T-helper 2 cell treated with Interferon-gamma antibody and Interleukin-4, amounts not matched to agents 100 ng/mL and 5 ng/mL, for 36 hours (primary cell): ENCODE measurements at regions not wholly inside any gene's neighbourhood (a gene's known extent, or its start where the extent isn't known, plus 50 kb on each side); places are given as distances from the start of the nearest gene placed in this dataset.
"Not testable (repeated sequence)": the region's sequence is repeated elsewhere in the genome, so short reads cannot be mapped to it uniquely, and the experiment has no call there.

Experiments
- intact Hi-C: fragments of 100-400 bp; cut with micrococcal nuclease; formaldehyde crosslinking; loops from one replicate; pipeline ENCODE4 v1.15.1; 2023

GRCh38 chr7:91355695-91356435 is 91.6 kb downstream of the FZD1 start:
- intact Hi-C loops = no loop called here

DNA sequence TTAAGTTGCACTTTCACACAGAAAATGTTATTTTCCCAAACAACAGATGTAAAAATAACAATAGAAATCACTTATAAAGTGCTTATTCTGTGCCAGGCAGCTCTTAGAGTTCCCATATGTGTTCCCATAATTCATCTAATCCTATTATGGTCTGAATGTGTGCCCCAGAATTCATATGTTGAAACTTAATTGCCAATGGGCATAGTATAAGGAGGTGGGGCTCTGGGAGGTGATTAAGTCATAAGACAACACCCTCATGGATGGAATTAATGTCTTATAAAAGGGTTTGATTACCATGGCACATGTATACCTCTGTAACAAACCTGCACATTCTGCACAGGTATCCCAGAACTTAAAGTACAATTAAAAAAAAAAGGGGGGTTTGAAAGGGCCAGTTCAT is 92.7 kb downstream of the FZD1 start:
- intact Hi-C loops = no loop called here

- intact Hi-C loops = no loop called here
Measured at GRCh38 chr7:91357379-91357778, 93.1 kb downstream of the FZD1 start.

GRCh38 chr7:91357901-91358300 is 93.7 kb downstream of the FZD1 start:
- intact Hi-C loops = no loop called here

DNA sequence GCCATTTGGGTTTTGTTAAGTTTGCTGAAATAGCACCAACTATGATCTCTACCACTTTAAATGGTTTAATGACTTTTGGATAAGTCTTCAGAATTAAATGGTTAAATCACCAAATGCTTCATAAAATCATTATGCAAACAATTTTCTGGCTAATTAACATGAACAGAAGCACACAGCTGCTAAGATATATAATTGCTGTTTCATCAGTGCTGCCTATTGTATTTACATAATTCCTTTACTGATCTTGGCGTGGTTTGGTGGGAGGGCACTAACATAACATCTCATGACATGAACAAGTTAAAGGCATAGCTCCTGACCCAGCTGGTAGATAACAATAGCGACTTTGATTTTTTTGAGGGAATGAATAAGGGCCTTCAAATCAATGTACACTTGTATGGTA is 94.1 kb downstream of the FZD1 start:
- intact Hi-C loops = no loop called here

GRCh38 chr7:91365097-91365496 is 100.9 kb downstream of the FZD1 start:
- intact Hi-C loops = not testable (repeated sequence)

- intact Hi-C loops = no loop called here
Measured at GRCh38 chr7:91366091-91366490, 101.9 kb downstream of the FZD1 start.

DNA sequence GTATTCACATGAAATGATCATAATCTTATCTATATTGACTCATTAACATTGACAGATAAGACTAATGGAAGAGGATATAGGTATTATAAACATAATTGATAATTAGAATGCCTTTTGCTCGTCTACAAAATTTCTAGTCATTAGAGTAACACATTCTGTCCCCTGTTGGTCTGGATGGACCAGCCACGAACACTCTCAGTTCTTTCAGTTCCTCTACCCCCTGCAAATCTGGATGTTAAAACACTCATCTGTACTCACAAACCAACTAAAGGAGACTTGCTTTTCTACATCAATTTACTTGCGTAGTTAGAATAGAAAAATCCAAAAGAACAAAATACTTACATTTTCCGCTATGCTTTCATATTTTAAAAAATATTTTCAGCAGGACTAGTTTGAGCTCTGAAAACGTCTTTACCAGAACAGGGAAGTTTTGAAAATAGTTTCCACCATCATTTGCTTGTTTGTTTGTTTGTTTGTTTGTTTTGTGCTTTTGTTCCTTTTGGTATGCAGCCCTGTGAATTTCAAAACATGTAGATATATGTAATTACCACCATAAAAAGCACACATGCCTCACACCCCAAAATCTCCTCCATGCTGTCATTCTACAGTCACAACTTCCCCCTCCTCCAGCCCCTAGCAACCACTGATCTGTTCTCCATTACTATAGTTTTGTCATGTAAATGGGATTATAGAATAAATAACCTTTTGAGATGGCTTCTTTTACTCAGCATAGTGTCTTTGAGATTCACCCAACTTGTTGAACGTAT is 103.8 kb downstream of the FZD1 start:
- intact Hi-C loops = no loop called here

DNA sequence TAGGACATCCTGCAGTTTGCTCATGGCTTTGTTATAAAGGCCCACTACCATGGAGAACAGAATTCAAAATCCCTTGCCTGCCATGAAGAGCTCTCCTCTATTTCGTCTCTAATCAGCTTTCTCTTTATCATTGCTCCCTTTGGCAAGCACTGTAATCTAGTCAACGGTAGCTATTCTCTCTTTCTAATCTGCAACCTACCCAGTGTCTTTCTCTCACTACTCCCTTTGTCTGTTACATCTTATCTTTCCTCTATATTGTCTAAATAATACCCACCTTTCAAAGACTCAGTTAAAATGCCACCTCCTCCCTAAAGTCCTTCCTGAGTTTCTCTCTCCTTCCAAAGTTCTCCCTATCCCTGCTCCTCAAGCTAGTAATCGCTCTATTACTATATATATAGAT is 108.1 kb downstream of the FZD1 start:
- intact Hi-C loops = no loop called here

DNA sequence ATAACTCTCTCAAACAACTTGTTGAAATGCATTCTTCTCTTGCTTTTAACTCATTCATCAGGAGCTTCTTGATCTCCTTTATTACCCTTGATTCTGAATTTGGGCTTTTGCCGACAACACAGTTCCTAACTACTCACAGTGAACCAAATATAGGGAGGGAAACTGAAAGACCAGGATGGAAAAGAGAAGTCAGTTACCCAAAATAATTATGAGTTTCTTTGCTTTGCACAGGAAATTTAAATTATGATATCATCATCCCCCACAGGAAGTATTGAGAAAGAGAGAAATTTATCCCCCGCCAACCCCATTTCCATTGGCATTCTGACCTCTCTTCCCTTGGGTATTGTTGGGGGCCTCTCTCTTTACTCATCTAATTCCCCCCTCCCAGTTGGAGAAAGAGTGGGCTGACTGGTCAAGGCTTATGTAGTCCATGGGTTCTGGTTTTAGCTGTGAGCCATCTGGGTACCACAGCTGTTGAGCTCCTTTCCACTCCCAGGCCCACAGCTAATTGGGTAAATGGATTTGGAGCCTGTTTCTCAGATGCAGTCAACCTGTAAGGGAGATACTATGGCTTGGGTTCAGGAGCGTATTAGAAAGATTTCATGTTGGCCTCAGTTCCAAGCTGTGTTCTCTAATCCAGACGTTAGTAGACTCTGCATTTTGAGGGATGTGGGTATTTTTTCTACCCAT is 109.0 kb downstream of the FZD1 start:
- intact Hi-C loops = no loop called here

DNA sequence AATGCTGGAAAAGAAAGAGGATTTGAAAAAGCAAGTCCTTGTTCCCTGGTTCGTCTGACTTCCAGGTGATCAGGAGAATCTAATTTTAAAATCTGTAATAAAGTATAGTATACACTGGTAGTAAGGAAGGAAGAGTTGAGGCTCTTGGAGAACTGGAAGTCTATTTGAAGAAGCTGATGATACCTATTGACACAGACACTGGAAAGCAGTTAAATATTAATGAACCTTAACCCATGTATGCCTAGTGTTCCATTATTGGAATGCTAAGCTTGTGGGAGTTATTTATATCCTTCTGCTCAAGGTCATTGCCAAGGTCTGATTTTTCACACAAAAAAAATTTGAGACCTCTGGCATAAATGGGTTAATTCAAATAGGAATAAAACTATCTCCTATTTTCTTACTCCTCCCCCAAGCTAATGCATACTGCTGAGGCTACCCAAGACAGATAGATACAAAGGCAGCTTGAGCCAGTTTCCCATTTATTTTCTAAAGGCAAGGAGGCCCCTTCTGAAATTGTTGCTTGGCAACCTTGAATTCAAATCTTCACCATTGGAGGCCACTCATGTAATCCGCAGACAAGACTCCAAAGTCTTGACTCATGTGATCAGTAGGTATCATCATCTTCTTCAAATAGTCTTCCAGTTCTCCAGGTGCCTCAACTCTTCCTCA is 110.2 kb downstream of the FZD1 start:
- intact Hi-C loops = no loop called here

- intact Hi-C loops = no loop called here
Measured at GRCh38 chr7:91375378-91375777, 111.1 kb downstream of the FZD1 start.

- intact Hi-C loops = no loop called here
Measured at GRCh38 chr7:91378131-91378530, 113.9 kb downstream of the FZD1 start.

DNA sequence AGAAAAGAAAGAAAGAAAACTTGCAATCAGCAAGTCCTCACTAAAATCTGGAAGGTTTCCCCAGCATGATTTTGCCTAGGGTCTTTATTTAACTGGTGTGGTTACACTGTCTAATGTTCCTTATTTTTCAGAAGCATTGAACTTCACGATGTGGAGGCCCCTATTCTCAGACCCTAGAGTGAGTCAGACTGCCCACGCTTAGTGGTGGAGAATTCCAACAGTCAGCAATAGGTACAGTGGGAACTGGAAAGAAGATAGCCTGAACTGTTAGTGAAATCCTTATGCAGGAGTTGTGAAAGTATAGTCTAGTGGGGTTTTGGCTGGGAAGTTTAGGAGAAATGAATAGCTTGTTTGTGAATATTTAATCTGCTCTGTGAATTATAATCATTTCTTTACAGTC is 115.0 kb downstream of the FZD1 start:
- intact Hi-C loops = no loop called here

GRCh38 chr7:91379991-91380390 is 115.8 kb downstream of the FZD1 start:
- intact Hi-C loops = no loop called here

DNA sequence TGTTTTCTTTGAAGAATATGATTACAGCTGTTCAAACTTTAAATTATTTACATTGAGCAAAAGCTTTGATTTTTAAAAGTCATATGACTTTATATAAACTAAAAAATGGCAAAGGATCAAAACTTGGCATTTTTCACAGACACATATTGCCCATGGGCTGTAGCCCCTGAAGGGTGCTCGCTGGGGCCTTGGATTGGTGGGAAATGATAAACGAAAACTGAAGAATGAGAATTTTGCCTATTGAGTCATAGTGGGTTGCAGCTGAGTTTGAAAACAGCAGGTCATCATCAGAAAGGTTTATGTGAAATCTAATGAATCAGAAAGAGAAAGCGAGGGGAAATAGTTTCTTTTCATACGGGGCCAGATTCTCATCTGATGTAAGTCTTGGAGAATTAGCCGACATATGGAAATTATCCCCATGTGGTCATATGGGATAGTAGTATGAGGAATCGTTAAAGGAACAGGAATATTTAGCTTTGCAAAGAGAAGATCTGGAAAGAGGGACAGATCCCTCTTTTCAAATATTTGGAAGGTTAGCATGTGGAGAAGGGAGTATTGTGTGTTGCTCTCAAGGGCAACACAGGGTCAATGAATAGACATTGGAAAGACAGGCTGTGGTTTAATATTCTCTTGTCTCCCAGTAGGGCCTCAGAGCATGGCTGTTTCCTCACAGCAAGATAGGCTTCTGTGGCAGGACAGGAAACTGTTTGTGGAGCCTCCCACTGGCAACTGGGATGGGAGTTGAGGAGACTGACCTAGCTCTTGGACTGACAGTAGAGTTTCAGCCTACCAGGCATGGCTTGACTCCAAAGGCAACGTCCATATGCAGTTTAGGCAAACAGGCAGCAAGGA is 119.0 kb downstream of the FZD1 start:
- intact Hi-C loops = no loop called here

DNA sequence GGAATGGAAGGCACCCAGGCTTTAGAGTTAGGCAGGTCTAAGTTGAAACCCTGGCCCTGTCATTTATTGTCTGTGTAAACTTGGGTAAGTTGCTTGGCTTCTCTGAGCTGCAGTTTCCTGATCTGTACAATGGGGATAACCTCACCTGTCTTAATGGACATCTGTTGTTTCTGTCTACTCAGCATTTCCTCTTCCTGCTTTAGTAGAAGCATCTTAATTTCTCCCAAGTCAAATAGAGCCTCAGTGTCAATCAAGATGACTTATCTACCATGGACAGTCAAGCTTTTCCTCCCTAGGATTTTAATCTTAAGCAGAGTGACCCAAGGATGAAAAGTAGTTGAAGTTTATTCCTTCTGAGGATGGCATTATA is 119.7 kb downstream of the FZD1 start:
- intact Hi-C loops = no loop called here

GRCh38 chr7:91394757-91395156 is 130.5 kb downstream of the FZD1 start:
- intact Hi-C loops = not testable (repeated sequence)

- intact Hi-C loops = not testable (repeated sequence)
Measured at GRCh38 chr7:91395313-91395712, 131.1 kb downstream of the FZD1 start.

- intact Hi-C loops = no loop called here
Measured at GRCh38 chr7:91397096-91397495, 132.9 kb downstream of the FZD1 start.

DNA sequence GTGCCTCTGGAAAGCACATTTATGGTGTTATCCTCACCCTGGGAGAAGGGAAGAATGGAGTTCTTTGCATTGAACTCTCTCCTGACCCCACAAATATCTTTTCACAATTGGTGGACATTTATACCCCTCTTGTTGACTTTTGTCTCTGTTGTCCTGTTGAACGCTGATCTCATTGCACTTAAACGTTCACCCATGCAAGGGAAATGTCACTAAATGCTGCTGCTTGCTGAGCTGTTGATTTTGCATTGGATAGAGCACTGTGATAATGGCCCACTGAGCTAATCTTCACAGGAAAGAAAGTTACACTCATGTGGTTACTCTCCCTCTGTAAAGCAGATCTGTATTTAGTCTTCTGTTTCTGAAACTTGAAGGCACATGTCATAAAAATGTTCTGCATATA is 133.4 kb downstream of the FZD1 start:
- intact Hi-C loops = no loop called here
